ENCODE measurements at regions not wholly inside any gene's neighbourhood (a gene's known extent, or its start where the extent isn't known, plus 50 kb on each side); places are given as distances from the start of the nearest gene placed in this dataset.
"Not testable (repeated sequence)": the region's sequence is repeated elsewhere in the genome, so short reads cannot be mapped to it uniquely, and the experiment has no call there.

GRCh38 chr2:103172821-103173220, 411.0 kb downstream of the TMEM182 start:
- no peak for DNase-seq

GRCh38 chr2:103174711-103175110, 412.9 kb downstream of the TMEM182 start:
- DNase-seq = no peak

- DNase-seq = no peak
These were observed 414.6 kb downstream of the TMEM182 start for GRCh38 chr2:103176294-103176915.

- DNase-seq = no peak
These were observed 418.0 kb downstream of the TMEM182 start for GRCh38 chr2:103179798-103180197.

GRCh38 chr2:103183061-103183460, 421.2 kb downstream of the TMEM182 start:
- DNase-seq = no peak

- DNase-seq = no peak
These were observed 435.0 kb downstream of the TMEM182 start for GRCh38 chr2:103196802-103197201.

GRCh38 chr2:103200774-103201173, 438.9 kb downstream of the TMEM182 start:
- not testable (repeated sequence) for DNase-seq

GRCh38 chr2:103208916-103209315, 447.1 kb downstream of the TMEM182 start:
- DNase-seq = no peak

- no peak for DNase-seq
These were observed 451.3 kb downstream of the TMEM182 start for GRCh38 chr2:103213028-103213542.

- DNase-seq = no peak
These were observed 456.7 kb downstream of the TMEM182 start for GRCh38 chr2:103218516-103218915.

GRCh38 chr2:103219398-103219797, 457.6 kb downstream of the TMEM182 start:
- no peak for DNase-seq

GRCh38 chr2:103222969-103223368, 461.1 kb downstream of the TMEM182 start:
- DNase-seq = no peak

- no peak for DNase-seq
These were observed 469.0 kb downstream of the TMEM182 start for GRCh38 chr2:103230796-103231195.

- no peak for DNase-seq
These were observed 471.0 kb downstream of the TMEM182 start for GRCh38 chr2:103232865-103233264.

- no peak for DNase-seq
These were observed 471.9 kb downstream of the TMEM182 start for GRCh38 chr2:103233691-103234090.

GRCh38 chr2:103235283-103235682, 473.5 kb downstream of the TMEM182 start:
- DNase-seq = no peak

GRCh38 chr2:103249462-103249861, 487.6 kb downstream of the TMEM182 start:
- no peak for DNase-seq

GRCh38 chr2:103252781-103253180, 490.9 kb downstream of the TMEM182 start:
- DNase-seq = no peak

GRCh38 chr2:103254611-103255010, 492.8 kb downstream of the TMEM182 start:
- DNase-seq = no peak

- DNase-seq = no peak
These were observed 502.4 kb downstream of the TMEM182 start for GRCh38 chr2:103264058-103264768.

GRCh38 chr2:103265521-103265920, 503.7 kb downstream of the TMEM182 start:
- no peak for DNase-seq

- no peak for DNase-seq
These were observed 507.1 kb downstream of the TMEM182 start for GRCh38 chr2:103268841-103269498.

- no peak for DNase-seq
These were observed 515.0 kb downstream of the TMEM182 start for GRCh38 chr2:103276869-103277268.

- DNase-seq = no peak
These were observed 522.9 kb downstream of the TMEM182 start for GRCh38 chr2:103284750-103285149.

Data from SHP77 treated with DMSO at 0.1 percent for 48 hours (cell line).